Thyroid gland (tissue), 4 donors: ENCODE measurements at regions not wholly inside any gene's neighbourhood (a gene's known extent, or its start where the extent isn't known, plus 50 kb on each side); places are given as distances from the start of the nearest gene placed in this dataset.

Source experiments
- POLR2A ChIP-seq, 2 donors: fragments of 450-650 bp; IDR thresholded peaks; one replicate each; pipeline ENCODE4 v1.6.1; 2017; ENCODE audit warnings: antibody characterized with exemption in 2 of 2, mild to moderate bottlenecking in 2 of 2, moderate library complexity in 1 of 2
- TF ChIP-seq, protein P1 (sequence below), 6 experiments: fragments of 200-600 bp in 3 of 6; fragments of 450-650 bp in 3 of 6; sonication (generic) in 3 of 6; IDR thresholded peaks; one replicate each; pipeline ENCODE4 v1.5.1; 2016 to 2019; ENCODE audit warnings: antibody characterized with exemption in 6 of 6, mild to moderate bottlenecking in 2 of 6, inconsistent platforms in 1 of 6, moderate library complexity in 1 of 6

DNA sequence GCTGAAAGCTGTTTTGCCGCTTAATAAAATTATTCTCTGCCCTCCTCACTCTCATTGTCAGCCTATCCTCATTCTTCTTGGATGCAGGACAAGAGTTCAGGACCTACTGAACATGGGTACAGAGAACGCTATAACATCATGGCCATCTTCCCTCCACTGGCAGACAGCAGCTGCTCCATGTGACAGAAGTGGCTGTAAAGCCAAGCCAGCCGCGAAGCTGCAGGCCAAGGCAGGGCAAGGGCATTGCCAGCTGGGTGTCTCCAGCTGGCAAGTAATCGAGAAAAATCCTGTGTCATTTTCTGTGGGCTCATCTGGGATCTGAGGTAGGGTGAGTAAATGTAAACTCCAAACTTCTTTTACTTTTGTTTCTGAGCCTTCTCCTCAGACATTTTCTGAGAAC is 84.8 kb downstream of the SLC25A46 start:
- TF ChIP-seq, protein P1, sequence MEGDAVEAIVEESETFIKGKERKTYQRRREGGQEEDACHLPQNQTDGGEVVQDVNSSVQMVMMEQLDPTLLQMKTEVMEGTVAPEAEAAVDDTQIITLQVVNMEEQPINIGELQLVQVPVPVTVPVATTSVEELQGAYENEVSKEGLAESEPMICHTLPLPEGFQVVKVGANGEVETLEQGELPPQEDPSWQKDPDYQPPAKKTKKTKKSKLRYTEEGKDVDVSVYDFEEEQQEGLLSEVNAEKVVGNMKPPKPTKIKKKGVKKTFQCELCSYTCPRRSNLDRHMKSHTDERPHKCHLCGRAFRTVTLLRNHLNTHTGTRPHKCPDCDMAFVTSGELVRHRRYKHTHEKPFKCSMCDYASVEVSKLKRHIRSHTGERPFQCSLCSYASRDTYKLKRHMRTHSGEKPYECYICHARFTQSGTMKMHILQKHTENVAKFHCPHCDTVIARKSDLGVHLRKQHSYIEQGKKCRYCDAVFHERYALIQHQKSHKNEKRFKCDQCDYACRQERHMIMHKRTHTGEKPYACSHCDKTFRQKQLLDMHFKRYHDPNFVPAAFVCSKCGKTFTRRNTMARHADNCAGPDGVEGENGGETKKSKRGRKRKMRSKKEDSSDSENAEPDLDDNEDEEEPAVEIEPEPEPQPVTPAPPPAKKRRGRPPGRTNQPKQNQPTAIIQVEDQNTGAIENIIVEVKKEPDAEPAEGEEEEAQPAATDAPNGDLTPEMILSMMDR (IDR thresholded peaks at IDR 0.05), result no peak
- TF ChIP-seq POLR2A (IDR thresholded peaks at IDR 0.05), result no peak
